Activated naive CD4-positive, alpha-beta T cell treated with anti-CD3 and anti-CD28 coated beads, Interleukin-2, amount 50 U/mL, for 16 hours (primary cell): ENCODE measurements at regions not wholly inside any gene's neighbourhood (a gene's known extent, or its start where the extent isn't known, plus 50 kb on each side); places are given as distances from the start of the nearest gene placed in this dataset.
A peak's percentile ranks its signal among the peaks of the same experiment; 100 is the strongest.
"Not testable (repeated sequence)": the region's sequence is repeated elsewhere in the genome, so short reads cannot be mapped to it uniquely, and the experiment has no call there.

ENCODE experiments used
- DNase-seq: peaks from one replicate; pipeline ENCODE4 v3.0.0-alpha.2; 2020

DNA sequence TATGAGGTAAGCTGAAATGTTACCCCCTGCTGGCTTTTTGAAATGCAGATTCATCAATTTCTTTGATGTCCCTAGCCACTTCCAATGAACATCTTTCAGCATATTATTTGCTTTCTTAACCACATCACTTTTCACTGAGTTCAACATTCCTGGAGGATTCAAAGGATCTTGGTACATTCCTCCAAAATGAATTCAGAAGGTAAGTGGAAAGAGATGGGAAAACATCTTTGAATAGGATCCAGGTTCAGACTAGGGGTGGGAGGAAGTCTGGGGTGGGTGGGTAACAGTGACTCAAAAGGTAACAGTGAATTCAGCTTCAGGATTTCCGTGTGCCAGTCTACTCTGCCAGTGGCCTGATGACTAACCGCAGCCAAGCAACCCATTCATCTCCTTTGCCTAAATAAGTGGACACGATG lies 180.7 kb downstream of the ZC3H11B start:
- DNase-seq: no peak

DNA sequence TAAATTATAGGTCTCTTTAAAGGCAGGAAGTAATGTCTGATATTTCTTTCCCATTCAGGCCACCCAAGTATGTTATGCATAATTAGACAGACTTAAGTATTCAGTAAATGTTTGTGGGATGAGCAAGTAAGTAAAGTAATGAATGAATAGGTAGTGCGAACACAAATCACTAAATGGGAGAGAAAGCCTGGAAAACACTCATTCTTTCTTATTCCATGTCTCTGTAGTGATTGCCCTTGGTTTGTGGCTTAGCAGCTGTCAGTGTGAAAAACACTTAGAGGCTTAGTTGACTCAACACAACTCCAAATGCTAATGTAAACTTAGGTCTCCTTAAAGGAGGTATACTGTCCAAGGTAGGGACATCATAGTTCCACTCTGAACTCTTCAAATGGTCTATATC lies 182.5 kb downstream of the ZC3H11B start:
- no peak for DNase-seq

DNA sequence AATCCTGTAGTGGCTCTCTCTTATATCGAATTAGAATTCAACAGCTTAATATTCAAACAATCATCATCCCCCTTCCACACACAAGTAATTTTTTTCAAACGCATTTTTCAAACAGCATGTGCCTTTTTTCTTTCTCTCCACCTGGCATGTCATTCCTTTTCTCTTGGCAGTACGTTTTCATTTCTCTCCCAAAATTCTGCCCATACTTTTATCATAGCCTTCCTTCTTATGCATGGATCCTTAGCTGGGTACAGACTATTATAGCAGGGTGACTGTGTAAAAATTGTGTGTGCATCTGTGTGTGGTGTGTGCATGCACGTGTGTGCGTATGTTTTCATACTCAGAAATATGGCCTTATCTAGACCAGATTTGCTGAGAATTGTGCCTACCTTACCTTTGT lies 184.3 kb downstream of the ZC3H11B start:
- DNase-seq: no peak

DNA sequence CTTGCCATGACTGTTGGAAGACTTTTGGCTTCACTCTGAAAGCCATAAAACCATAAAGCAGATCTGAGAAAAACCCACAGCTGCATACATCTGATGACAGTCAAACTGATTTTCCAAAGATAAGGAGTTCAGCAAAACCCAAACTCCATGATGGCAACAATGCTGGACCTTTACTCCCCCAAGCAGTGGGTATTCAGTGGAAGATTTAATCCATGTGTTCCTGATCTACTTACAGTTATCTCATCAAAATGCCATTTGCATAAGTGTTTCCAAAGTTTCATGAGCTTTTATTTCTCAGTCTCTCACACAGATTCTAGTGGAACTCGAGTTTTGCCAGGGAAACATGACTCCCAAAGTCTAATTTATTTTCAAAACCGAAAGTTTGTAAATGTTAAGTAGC lies 184.9 kb downstream of the ZC3H11B start:
- DNase-seq: no peak

DNA sequence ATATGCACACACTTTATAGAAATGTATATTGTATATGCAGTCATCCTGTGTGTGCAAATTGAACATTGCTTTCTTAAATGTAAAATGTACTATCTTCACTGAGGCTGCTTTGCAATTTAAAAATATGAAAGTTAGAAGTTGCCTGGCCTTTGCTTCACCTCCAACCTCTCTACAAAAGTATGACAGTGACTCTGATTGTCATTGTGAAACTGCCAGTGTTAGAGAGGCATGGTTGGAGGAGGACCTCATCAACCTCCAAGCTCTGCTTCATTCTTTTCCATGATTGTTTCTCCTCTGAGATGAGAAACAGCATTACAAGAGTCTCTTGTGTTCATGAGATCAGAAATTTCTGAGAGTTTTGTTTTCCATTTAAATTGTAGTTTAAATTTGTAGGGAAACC lies 185.5 kb downstream of the ZC3H11B start:
- no peak for DNase-seq

DNA sequence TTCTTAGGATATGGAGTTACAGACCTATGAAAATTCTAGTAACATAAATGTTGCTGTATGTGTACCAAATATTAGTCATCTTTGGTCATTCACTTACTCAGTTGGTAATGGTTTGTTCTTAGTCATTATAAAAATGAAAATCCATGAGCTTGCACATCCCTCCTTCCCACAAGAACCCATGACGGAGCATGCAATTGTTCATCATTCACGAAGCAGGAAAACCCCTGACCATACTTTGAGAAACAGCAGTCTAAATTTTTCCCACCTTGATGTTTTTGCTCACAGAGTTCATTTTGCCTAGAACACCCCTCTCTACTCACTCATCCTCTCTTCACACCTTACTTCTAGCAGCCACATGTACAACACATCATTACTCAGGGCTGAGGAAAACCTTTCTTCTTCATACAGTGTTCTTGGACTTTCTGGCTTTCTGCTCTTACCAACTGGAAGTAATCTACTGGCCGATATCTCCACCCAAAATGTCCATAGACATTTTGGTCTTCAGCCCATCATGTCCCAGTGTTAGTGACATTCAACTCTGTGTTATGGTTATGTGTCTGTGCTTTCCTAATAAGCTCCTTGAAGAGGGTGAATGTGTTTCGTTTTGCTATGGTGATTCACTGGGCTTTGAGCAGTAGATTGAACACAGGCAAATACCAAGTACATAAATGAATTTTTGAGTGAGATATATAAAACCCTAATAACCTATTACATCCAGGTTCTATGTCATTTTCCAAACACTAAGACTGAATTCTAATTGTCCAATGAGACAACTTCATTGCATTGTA lies 189.9 kb downstream of the ZC3H11B start:
- no peak for DNase-seq

DNA sequence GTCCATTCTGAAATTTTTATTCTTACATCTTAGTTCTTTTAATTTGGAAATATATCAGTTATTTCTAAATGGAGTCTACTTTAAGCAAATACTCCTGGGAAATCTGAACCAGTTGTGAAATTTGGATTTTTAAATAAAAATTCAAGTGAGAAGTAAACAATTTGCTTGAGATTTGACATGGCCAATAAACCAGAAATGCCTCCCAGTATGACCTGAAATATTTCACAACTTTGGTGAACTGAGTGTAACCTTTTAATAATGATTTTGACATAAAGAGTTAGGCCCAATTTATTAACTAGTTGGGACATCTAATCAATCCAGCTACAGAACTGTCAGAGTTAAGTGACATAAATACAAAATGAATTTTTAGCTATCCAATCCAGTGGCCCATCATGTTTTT lies 192.0 kb downstream of the ZC3H11B start:
- no peak for DNase-seq

DNA sequence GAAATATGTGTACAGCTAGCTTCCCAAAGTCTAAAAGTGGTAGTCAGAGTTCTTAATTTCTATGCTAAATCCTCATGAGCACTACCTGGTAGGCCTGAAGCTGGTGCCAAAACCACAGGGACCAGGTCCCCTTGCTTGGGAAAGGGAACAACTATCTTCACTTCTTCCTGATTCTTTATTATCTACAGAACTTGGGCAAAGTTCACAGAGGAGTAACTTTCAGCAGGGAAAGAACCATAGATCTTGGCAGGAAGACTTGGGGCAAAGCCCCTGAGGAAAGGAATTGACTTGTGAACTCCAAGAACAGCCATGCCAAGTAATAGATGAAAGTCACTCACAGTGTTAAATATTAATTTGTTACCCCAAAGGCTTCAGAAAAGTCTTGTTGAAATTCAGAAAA lies 193.0 kb downstream of the ZC3H11B start:
- DNase-seq: no peak

DNA sequence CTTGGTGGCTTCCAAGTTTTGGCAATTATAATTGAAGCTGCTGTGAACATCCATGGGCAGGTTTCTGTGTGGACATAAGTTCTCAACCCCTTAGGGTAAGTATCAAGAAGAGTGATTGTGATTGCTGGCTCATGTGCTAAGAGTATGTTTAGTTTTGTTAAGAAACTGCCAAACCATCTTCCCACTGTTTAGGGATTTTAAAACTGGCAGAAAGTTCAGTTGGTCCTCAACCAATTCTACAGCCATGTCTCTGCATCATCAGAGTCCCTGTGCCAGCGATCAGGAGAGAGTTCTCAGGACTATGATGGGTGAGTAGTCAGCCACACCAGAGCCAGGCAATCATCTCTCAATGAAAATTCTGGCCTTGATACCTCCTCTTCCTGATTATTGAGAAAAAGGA lies 193.8 kb downstream of the ZC3H11B start:
- no peak for DNase-seq

DNA sequence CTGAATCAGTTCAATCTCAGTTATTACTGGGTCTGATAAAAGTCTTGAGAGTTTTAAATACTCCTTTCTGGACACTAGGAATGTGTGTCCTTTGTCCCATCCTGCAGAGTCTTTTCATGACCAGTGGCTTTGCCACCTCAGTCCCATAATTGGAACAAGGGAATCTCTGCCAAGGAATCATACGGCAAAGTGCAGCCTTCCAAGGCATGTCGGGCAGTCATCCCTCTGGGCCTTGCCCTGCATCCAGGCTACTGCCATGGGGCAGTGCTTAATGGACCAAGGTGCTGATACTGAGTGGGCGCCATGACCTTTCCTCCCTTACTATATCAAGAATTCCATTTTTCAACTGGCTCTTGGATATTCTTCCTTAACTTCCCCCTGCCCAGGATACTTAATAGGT lies 195.3 kb downstream of the ZC3H11B start:
- DNase-seq: no peak

DNA sequence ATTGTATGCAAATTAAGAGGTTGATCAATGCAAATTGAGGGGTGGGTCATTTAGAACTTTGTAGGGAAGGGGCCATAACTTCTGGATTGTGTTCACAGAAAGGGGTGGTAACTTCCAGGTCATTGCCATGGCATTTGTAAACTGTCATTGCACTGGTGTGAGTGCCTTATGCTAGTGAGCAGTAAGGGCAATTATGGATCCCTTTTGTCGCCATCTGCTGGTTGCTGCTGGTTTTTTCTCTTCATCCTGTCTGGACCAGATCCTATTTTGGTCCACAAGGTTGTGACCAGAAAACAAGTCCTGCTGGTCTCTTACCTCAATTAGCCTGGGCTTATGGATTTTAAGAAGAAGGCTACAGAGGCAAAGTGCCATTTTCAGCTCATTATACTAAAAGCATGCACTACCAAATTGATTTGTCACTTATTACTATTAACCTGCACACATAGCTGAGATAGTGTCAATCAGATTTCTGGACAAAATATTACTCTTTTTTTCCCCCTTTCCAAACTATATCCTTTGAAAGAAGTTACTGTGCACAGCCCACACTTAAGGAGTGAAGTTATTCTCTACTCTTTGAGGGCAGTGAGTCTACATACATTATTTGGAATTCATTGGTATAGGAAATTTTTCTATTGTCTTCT lies 196.2 kb downstream of the ZC3H11B start:
- DNase-seq: peak; percentile 54

DNA sequence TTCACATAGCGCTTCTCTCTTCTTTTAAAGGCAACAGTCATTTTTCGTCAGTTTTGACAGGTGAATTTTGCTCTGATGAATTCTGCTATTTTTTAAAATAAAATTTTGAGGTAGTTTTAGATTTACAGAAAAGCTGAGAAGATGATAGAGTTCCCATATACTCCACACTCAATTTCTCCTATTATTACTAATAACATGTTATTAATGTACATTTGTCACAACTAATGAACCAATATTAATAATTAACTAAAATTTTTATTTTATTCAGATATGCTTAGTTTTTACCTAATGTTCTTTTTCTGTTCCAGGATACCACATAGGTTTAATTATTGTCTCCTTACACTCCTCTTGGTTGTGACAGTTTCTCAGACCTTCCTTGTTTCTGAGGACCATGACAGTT lies 197.0 kb downstream of the ZC3H11B start:
- no peak for DNase-seq

DNA sequence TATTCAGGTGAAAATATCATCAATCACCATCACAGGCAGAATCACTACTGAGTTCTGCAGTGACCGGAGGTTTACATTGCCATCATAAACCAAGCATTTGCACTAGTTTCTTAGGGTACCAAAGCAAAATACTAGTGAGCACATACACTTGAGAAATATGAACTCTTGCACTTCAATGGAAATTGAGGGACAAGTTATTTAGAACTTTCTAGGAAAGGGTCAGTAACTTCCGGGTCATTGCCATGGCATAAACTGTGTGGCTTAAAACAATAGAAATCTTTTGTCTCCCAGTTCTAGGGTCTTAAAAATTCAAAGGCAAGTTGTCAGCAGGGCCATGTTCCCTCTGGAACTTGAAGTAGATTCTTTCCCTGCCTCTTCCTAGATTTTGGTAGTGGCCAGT lies 197.5 kb downstream of the ZC3H11B start:
- DNase-seq: no peak

DNA sequence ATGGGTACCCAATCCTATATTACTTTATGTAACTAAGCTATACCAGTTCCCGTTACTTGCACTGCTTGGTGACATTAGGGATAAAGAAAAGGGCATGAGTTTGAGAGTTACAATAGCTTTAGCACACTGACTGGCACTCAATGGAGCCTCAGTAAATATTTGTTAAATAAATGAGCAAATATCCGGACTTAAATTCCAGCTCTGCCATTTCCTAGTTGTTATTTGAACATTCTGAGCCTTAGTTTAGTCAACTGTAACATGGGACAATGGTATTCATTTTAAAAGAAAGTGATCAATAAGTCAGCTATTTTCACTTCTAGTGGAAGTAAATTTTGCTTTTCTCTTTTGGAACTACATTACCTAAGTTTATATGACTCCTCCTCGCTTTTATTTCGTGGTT lies 198.7 kb downstream of the ZC3H11B start:
- DNase-seq: no peak

DNA sequence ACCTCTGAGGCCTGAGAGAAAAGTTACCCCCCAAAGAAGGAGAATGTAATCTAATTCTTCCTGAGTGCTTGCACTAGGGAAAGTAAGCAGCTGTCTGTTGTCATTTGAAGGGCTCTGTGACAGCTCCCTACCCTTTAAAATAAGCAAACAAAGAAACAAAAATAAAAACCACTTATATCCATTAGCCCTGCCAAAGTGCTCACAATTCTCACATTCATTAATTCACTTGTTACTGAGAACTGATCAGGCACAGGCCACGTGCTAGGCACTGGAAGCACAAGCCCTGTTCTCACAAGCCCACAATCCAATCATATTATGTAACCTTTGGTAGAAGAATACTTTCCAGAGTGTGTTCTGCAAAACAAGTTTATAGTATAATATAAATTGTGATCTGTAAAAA lies 199.4 kb downstream of the ZC3H11B start:
- no peak for DNase-seq

DNA sequence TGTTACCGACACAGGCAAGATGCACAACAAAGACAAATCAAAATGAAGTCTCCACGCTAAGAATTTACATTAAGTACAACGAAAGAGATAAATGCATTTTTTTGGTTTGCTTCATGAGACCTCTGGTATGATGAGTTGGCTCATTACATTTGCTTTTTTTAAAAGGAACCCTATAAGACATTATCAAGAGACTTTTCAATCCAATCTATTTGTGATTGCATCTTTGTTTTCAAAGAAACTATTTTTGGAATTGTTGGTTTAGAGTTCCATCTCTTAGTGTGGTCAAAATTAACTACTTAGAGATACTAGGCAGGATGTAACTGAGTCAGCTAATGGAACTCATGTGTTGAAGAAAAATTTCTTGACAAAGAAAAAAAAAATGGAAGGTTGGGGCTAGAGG lies 200.1 kb downstream of the ZC3H11B start:
- DNase-seq: no peak

DNA sequence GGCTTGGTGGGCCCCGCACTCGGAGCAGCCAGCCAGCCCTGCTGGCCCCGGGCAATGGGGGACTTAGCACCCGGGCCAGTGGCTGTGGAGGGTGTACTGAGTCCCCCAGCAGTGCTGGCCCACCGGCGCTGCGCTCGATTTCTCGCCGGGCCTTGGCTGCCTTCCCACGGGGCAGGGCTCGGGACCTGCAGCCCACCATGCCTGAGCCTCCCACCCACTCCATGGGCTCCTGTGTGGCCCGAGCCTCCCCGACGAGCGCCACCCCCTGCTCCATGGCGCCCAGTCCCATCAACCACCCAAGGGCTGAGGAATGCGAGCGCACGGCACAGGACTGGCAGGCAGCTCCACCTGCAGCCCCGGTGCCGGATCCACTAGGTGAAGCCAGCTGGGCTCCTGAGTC lies 202.2 kb downstream of the ZC3H11B start:
- DNase-seq: not testable (repeated sequence)

DNA sequence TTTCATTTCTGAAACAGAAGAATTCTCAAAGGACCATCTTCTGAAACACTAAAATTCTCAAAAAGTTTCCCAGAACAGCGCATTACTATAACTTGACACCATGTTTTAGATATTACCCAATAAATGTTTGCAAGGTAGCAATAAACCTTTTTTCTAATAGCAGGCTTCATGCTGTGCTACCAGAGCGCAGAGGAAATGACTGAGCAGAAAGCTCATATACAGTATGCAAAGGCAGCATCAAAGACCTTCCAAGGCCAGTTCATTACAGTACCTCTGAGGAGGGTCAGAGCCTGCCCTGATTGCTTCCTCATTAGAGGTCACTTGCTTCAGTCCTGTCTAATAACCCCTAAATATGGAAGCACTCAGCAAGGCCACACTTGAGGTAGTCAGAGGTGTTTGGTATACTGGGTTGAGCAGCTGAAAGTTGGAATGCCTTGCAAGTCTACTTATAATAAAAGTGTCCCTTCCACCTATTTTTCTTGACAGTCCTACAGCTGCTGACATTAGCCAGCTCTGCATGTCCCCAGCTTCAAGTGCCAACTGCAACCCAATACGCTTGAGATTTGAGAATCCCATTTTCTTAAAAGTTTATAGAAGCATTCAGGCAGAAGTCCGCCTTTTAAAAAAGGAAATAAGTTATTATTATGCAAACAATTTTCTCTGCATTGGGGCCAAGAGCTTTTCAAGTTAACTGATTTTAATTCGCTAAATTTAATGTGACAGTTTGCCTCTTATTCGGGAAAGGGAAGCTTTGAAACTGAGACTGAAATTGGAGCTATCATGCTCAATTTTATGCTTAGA lies 207.2 kb downstream of the ZC3H11B start:
- no peak for DNase-seq

DNA sequence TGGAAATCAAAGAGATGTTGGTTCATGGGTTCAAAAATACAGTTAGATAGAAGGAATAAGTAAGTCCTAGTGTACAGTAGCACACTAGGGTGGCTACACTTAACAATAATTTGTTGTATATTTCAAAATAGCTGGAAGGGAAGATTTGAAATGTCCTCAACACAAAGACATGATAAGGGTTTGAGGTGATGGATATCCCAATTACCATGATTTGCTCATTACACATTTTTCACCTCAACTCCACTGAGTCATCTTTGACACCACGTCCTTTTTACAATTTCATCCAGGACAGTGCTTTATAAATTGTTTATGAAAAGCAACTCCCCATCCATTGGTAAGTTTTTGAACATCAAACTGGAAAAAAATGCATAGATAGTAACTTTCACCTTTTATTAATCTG lies 208.3 kb downstream of the ZC3H11B start:
- no peak for DNase-seq

DNA sequence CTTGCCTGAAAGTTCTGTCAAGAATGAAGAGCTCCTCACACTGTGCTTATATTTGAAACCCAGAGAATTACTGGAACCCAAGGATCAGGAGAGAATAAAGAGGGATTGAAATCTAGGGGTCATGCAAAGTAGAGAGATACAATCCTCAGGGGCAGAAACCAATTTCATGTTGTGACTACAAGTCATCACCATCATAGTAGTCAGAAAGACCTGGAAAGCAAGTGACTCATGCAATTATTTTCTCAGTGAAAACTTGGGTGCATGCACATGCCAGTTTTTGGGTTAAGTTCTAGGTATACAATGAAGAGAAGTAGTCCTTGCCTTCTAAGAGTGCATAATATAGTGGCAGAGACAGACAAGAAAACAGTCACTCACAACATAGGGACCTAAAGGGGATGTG lies 210.0 kb downstream of the ZC3H11B start:
- DNase-seq: no peak

DNA sequence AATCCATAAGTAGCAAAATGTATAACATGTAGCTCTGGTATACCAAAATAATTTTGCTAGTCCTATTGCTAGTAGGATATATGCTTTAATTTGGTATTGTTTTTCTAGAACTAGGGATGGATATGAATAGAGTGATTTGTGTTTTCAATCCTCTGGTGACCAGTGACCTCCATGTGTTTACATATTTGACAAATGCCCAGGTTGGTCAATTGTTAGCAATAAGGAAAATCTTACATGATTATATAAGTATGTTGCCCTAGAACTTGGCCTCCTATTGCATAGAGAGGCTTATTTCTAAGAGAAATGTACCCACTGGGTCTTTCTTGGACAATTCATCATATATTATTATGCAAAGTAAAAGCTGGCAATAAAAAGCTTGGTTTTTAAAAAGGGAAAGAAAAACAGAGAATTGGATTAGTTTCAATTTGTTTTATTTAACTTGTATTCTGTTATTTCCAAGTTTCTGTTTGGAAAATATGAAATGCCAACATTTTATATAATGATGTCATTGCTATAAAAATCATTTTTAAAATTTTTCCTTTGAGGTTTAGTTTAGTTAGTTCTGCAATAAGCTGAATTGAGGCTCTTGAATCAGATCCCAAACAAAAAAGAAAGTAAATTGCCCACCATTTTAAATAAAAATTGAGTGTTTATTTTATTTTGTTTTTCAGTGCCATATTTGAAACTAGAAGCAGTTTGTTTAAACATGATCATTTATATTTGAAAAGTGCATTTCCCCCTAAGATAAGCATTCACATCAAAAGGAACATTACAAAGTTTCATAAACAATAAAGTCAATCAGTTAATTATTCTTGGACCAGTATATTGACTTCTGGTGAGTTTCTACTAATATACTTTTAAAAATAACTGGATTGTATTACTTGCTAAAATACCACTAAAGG lies 210.9 kb downstream of the ZC3H11B start:
- no peak for DNase-seq

DNA sequence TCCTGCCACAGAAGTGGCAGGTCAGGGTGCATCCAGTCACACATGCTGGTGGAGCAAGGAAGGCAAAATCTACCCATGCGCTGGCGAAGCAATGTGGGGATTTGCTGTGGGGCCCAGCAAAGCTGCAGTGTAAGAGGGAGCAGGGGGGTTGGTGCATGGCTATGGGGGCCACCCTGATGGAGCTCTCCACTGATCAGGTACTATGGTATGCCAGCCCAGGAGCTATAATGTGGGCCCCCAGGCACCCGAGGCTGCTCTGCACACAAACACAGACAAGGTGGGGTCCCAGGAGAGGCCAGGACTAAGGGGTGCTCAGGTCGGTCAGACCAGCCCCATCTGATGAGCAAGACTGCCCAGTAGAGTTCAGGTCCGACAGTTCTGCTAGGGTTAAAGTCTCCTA lies 213.5 kb downstream of the ZC3H11B start:
- no peak for DNase-seq

DNA sequence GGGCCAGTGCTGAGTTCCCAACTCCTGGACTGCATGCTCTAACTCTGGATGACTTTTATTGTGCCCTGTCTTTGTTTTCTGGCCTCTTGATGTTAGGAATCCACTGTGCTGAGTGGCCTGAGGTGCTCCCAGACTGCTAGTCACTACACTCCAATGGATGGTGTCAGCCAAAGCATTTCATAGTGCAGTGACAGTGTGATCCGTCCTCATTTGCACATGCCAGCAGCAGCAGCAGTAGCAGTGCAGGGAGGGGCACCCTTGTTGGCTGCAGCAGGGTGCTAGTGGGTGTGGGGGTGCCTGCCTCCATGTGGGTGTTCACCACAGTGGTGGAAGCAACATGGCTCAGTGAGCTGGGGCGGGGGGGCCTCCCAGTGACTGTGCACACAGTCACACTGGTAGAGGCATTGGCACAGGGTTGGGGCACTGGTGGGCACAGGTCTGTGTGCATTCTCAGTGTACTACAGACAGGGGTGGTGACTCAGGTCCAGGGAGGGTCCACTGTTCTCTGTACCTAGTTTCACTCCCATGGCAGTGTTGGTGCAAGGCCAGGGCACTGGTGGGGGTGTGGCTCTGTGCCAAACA lies 214.0 kb downstream of the ZC3H11B start:
- no peak for DNase-seq
